ENCODE measurements at regions not wholly inside any gene's neighbourhood (a gene's known extent, or its start where the extent isn't known, plus 50 kb on each side); places are given as distances from the start of the nearest gene placed in this dataset.

DNA sequence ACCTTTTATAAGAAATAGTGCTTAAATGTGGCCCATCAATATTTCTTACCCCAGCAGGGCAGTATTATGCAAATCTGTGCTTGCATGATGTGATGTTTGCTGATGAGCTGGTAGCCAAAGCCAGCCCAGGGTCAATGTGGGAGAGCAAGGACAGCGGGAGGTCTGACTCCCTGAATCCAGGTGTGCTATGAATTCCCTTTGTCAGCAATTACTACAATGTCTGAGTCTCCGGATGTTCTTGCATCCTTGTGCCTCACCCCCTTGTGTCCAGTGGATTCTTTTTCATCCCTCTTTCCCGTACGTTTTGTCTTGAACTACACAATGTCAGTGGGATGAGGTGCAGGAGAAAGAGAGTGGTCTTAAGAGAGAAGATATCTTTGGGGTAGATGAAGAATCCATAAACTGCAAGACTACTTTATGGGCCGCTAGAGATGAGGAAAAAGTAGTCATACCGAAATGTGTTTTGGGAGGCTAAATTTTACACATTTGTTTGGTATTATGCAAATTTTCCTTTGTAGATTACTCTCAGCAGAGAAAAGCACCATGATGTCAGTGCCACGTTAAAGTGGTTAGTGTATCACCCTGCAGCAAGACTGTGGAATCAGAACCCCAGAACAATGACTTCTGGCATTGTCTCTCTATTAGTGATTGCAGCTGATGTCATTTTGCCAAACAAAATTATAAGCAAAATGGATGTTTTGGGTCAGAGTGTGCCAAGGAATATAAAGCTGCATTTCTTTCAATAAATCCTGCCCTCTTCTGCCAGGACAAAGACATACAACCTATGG lies 53.5 kb upstream of the TSHZ3 start:
- no peaks in the 10 kb centered on the region for H3K9me3 ChIP-seq (replicated peaks in 1 of 2; ENCODE audit: control insufficient read depth in 2 of 2, insufficient read depth in 1 of 2, low read depth in 1 of 2, low read length in 2 of 2)
- no peak for DNase-seq (ENCODE audit: low spot score)
- no peak overlapping the region for H3K4ac ChIP-seq (ENCODE audit: low read length)
- no peak overlapping the region for H3K23ac ChIP-seq (ENCODE audit: low read depth, low read length, poor library complexity)
- no peaks in the 10 kb centered on the region for H3K27me3 ChIP-seq (ENCODE audit: control insufficient read depth in 3 of 3, insufficient read depth in 3 of 3, low read depth in 1 of 3, low read length in 3 of 3)
- H3K18ac ChIP-seq (ENCODE audit: low read length): no peak overlapping the region
- H3K27ac ChIP-seq (replicated peaks; ENCODE audit: low read length): no peak overlapping the region
- no peak overlapping the region for H3K4me2 ChIP-seq (ENCODE audit: insufficient read depth, low read length, poor library complexity, severe bottlenecking)
- H2BK12ac ChIP-seq (ENCODE audit: low read length): no peak overlapping the region
- no peak overlapping the region for H3K9ac ChIP-seq (ENCODE audit: low read depth, low read length, poor library complexity)
- H2AFZ ChIP-seq (ENCODE audit: low read length): no peak overlapping the region
- H2BK120ac ChIP-seq (ENCODE audit: low read depth, low read length): no peak overlapping the region
- no CpG with 5 or more reads among the region's 7 CpGs for WGBS, 2 donors (ENCODE audit: extremely low coverage in 2 of 2, insufficient read length in 2 of 2, insufficient replicate concordance in 1 of 2)
- H3K4me1 ChIP-seq (ENCODE audit: control insufficient read depth in 2 of 2, insufficient read depth in 1 of 2, low read depth in 1 of 2, low read length in 2 of 2): no peaks in the 10 kb centered on the region
- no peak overlapping the region for H3K4me3 ChIP-seq (ENCODE audit: low read length in 2 of 2)
- no peaks in the 10 kb centered on the region for H3K36me3 ChIP-seq (replicated peaks in 1 of 2; ENCODE audit: control insufficient read depth in 2 of 2, insufficient read depth in 2 of 2, low read length in 2 of 2)
- no peak overlapping the region for H3K14ac ChIP-seq (ENCODE audit: low read length)
- H2BK5ac ChIP-seq (ENCODE audit: low read length): no peak overlapping the region
- H4K8ac ChIP-seq (ENCODE audit: low read depth, low read length): no peak overlapping the region
- H2BK15ac ChIP-seq (ENCODE audit: low read length): no peak overlapping the region
- no peaks in the 10 kb centered on the region for H3K79me1 ChIP-seq (ENCODE audit: low read depth, low read length)
- no peak overlapping the region for H4K91ac ChIP-seq (ENCODE audit: low read depth, low read length, poor library complexity)
- no peak overlapping the region for H2AK5ac ChIP-seq (ENCODE audit: low read depth, low read length)

DNA sequence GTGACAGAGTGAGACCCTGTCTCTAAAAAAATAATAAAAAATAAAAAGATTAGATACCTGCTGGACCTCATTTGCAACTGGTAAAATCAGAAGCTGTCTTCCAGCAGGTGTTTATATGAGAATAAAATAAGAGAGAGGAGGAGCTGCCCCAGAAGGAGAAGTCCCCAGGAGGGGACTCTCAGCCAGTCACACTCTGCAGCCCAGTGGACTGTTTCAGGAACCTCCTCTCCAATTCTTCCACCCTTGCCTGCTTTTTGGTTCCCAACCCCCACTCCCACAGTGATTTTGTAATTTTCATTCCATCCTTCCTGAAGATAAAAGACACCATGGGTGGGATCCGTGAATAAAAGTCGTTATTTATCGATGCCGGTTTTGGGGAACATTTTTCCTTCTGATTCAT lies 56.9 kb upstream of the TSHZ3 start:
- Histone ChIP-seq H3K36me3 (replicated peaks in 1 of 2; ENCODE audit: control insufficient read depth in 2 of 2, insufficient read depth in 2 of 2, low read length in 2 of 2) (no peaks in the 10 kb centered on the region), H4K8ac (ENCODE audit: low read depth, low read length) (no peak overlapping the region), H2BK5ac (ENCODE audit: low read length) (no peak overlapping the region), H3K4me2 (ENCODE audit: insufficient read depth, low read length, poor library complexity, severe bottlenecking) (no peak overlapping the region), H3K27me3 (ENCODE audit: control insufficient read depth in 3 of 3, insufficient read depth in 3 of 3, low read depth in 1 of 3, low read length in 3 of 3) (no peaks in the 10 kb centered on the region), H3K4me1 (ENCODE audit: control insufficient read depth in 2 of 2, insufficient read depth in 1 of 2, low read depth in 1 of 2, low read length in 2 of 2) (no peaks in the 10 kb centered on the region), H3K4me3 (ENCODE audit: low read length in 2 of 2) (no peak overlapping the region), H2BK12ac (ENCODE audit: low read length) (no peak overlapping the region), H3K9me3 (replicated peaks in 1 of 2; ENCODE audit: control insufficient read depth in 2 of 2, insufficient read depth in 1 of 2, low read depth in 1 of 2, low read length in 2 of 2) (no peaks in the 10 kb centered on the region), H3K18ac (ENCODE audit: low read length) (no peak overlapping the region), H2BK15ac (ENCODE audit: low read length) (no peak overlapping the region), H2AFZ (ENCODE audit: low read length) (no peak overlapping the region), H3K79me1 (ENCODE audit: low read depth, low read length) (no peaks in the 10 kb centered on the region), H4K91ac (ENCODE audit: low read depth, low read length, poor library complexity) (no peak overlapping the region), H3K4ac (ENCODE audit: low read length) (no peak overlapping the region), H3K23ac (ENCODE audit: low read depth, low read length, poor library complexity) (no peak overlapping the region), H3K14ac (ENCODE audit: low read length) (no peak overlapping the region), H2AK5ac (ENCODE audit: low read depth, low read length) (no peak overlapping the region), H2BK120ac (ENCODE audit: low read depth, low read length) (no peak overlapping the region), H3K27ac (replicated peaks; ENCODE audit: low read length) (no peak overlapping the region), H3K9ac (ENCODE audit: low read depth, low read length, poor library complexity) (no peak overlapping the region)
- DNase-seq (ENCODE audit: low spot score): no peak
- WGBS, 2 donors (ENCODE audit: extremely low coverage in 2 of 2, insufficient read length in 2 of 2, insufficient replicate concordance in 1 of 2): no CpG with 5 or more reads among the region's 4 CpGs

DNA sequence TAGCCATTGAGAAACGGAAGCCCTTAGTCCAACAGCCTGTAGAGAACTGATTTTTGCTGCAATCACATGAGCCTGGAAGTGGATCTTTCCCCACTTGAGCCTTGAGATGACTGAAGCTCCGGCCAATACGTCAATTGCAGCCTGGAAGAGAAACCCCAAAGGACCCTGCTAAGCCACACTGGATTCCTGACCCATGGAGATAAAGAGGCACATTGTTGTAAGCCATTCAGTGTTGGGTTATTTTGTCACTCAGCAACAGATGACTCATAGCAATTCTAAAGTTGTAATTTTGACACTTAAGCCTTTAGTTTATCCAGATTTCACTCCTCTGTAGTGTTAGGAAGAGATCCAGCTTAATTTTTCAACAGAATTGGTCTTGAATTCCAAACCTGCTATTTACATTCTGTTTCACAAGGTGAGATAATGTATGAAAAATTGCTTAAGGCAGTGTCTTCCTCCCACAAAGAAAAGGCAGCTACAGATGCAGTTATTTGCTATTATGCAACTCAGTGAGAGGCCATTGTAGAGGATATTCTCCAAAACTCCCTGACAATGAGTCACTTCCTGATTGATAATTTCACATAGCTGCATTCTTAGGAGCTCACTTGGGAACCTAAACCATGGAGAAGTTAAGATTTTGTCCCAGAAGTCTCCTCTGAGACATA lies 59.4 kb upstream of the TSHZ3 start:
- no peak overlapping the region for H3K14ac ChIP-seq (ENCODE audit: low read length)
- H3K4ac ChIP-seq (ENCODE audit: low read length): no peak overlapping the region
- no peak overlapping the region for H2AK5ac ChIP-seq (ENCODE audit: low read depth, low read length)
- no peaks in the 10 kb centered on the region for H3K27me3 ChIP-seq (ENCODE audit: control insufficient read depth in 3 of 3, insufficient read depth in 3 of 3, low read depth in 1 of 3, low read length in 3 of 3)
- no peak overlapping the region for H2BK12ac ChIP-seq (ENCODE audit: low read length)
- H3K18ac ChIP-seq (ENCODE audit: low read length): no peak overlapping the region
- H3K4me1 ChIP-seq (ENCODE audit: control insufficient read depth in 2 of 2, insufficient read depth in 1 of 2, low read depth in 1 of 2, low read length in 2 of 2): no peaks in the 10 kb centered on the region
- H4K8ac ChIP-seq (ENCODE audit: low read depth, low read length): no peak overlapping the region
- no peaks in the 10 kb centered on the region for H3K36me3 ChIP-seq (replicated peaks in 1 of 2; ENCODE audit: control insufficient read depth in 2 of 2, insufficient read depth in 2 of 2, low read length in 2 of 2)
- no peak overlapping the region for H2BK5ac ChIP-seq (ENCODE audit: low read length)
- no peaks in the 10 kb centered on the region for H3K9me3 ChIP-seq (replicated peaks in 1 of 2; ENCODE audit: control insufficient read depth in 2 of 2, insufficient read depth in 1 of 2, low read depth in 1 of 2, low read length in 2 of 2)
- H3K4me2 ChIP-seq (ENCODE audit: insufficient read depth, low read length, poor library complexity, severe bottlenecking): no peak overlapping the region
- no peak overlapping the region for H3K27ac ChIP-seq (replicated peaks; ENCODE audit: low read length)
- WGBS, 2 donors (ENCODE audit: extremely low coverage in 2 of 2, insufficient read length in 2 of 2, insufficient replicate concordance in 1 of 2): no CpG with 5 or more reads among the region's 3 CpGs
- DNase-seq (ENCODE audit: low spot score): no peak
- no peaks in the 10 kb centered on the region for H3K79me1 ChIP-seq (ENCODE audit: low read depth, low read length)
- H3K4me3 ChIP-seq (ENCODE audit: low read length in 2 of 2): no peak overlapping the region
- H2BK15ac ChIP-seq (ENCODE audit: low read length): no peak overlapping the region
- no peak overlapping the region for H2BK120ac ChIP-seq (ENCODE audit: low read depth, low read length)
- no peak overlapping the region for H2AFZ ChIP-seq (ENCODE audit: low read length)
- no peak overlapping the region for H3K23ac ChIP-seq (ENCODE audit: low read depth, low read length, poor library complexity)
- H3K9ac ChIP-seq (ENCODE audit: low read depth, low read length, poor library complexity): no peak overlapping the region
- no peak overlapping the region for H4K91ac ChIP-seq (ENCODE audit: low read depth, low read length, poor library complexity)

DNA sequence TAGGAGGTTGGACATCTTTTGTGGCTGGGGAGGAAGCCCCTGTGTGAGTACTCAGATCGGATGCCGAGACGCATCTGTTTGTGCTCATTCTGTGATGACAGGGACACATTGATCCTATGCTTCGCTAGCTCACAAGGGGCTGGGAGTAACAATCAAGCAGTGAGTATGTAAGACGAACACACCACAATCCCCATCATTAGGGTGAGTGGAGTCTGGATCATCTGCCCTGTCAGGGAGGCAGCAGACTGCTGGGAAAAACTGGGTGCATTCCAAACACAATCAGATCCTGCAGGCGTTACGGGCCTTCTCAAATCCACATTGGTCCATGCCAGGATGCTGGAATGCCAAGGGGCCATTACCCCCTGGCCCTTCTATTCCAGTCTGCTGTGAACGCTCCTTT lies 64.1 kb upstream of the TSHZ3 start:
- no peak overlapping the region for H2BK5ac ChIP-seq (ENCODE audit: low read length)
- no peak overlapping the region for H4K91ac ChIP-seq (ENCODE audit: low read depth, low read length, poor library complexity)
- H3K4ac ChIP-seq (ENCODE audit: low read length): no peak overlapping the region
- no peaks in the 10 kb centered on the region for H3K79me1 ChIP-seq (ENCODE audit: low read depth, low read length)
- H3K4me1 ChIP-seq (ENCODE audit: control insufficient read depth in 2 of 2, insufficient read depth in 1 of 2, low read depth in 1 of 2, low read length in 2 of 2): no peaks in the 10 kb centered on the region
- no peak overlapping the region for H3K4me2 ChIP-seq (ENCODE audit: insufficient read depth, low read length, poor library complexity, severe bottlenecking)
- H2AFZ ChIP-seq (ENCODE audit: low read length): no peak overlapping the region
- no CpG with 5 or more reads among the region's 8 CpGs for WGBS, 2 donors (ENCODE audit: extremely low coverage in 2 of 2, insufficient read length in 2 of 2, insufficient replicate concordance in 1 of 2)
- H3K23ac ChIP-seq (ENCODE audit: low read depth, low read length, poor library complexity): no peak overlapping the region
- H2AK5ac ChIP-seq (ENCODE audit: low read depth, low read length): no peak overlapping the region
- no peak overlapping the region for H2BK15ac ChIP-seq (ENCODE audit: low read length)
- H3K9me3 ChIP-seq (replicated peaks in 1 of 2; ENCODE audit: control insufficient read depth in 2 of 2, insufficient read depth in 1 of 2, low read depth in 1 of 2, low read length in 2 of 2): no peaks in the 10 kb centered on the region
- no peak overlapping the region for H4K8ac ChIP-seq (ENCODE audit: low read depth, low read length)
- H2BK12ac ChIP-seq (ENCODE audit: low read length): no peak overlapping the region
- H3K14ac ChIP-seq (ENCODE audit: low read length): no peak overlapping the region
- H3K18ac ChIP-seq (ENCODE audit: low read length): no peak overlapping the region
- no peak overlapping the region for H2BK120ac ChIP-seq (ENCODE audit: low read depth, low read length)
- H3K4me3 ChIP-seq (ENCODE audit: low read length in 2 of 2): no peak overlapping the region
- H3K27ac ChIP-seq (replicated peaks; ENCODE audit: low read length): no peak overlapping the region
- H3K27me3 ChIP-seq (ENCODE audit: control insufficient read depth in 3 of 3, insufficient read depth in 3 of 3, low read depth in 1 of 3, low read length in 3 of 3): no peaks in the 10 kb centered on the region
- no peak overlapping the region for H3K9ac ChIP-seq (ENCODE audit: low read depth, low read length, poor library complexity)
- DNase-seq (ENCODE audit: low spot score): no peak
- H3K36me3 ChIP-seq (replicated peaks in 1 of 2; ENCODE audit: control insufficient read depth in 2 of 2, insufficient read depth in 2 of 2, low read length in 2 of 2): no peaks in the 10 kb centered on the region

Data from neuronal stem cell (in vitro differentiated cells).